Spinal cord (tissue), 9 donors: ENCODE measurements at regions not wholly inside any gene's neighbourhood (a gene's known extent, or its start where the extent isn't known, plus 50 kb on each side); places are given as distances from the start of the nearest gene placed in this dataset.
A peak's percentile ranks its signal among the peaks of the same experiment; 100 is the strongest.

ENCODE experiments used
- DNase-seq, 6 donors: peaks; one replicate each; pipeline versions ENCODE4 v3.0.0 to v3.0.0-alpha.2; 2013 to 2015; ENCODE audit warnings: low spot score in 6 of 6, low read depth in 4 of 6
- H3K27ac ChIP-seq: one replicate; pipeline ENCODE4 v1.5.1; 2013; ENCODE audit warnings: low read depth, low read length, control low read depth
- H3K27me3 ChIP-seq: one replicate; pipeline ENCODE4 v1.6.1; 2013; ENCODE audit warnings: low read length; ENCODE audit not compliant: control insufficient read depth, insufficient read depth
- H3K36me3 ChIP-seq: one replicate; pipeline ENCODE4 v1.6.1; 2013; ENCODE audit warnings: low read length; ENCODE audit not compliant: control insufficient read depth, insufficient read depth
- H3K4me1 ChIP-seq: one replicate; pipeline ENCODE4 v1.6.1; 2013; ENCODE audit warnings: low read length; ENCODE audit not compliant: control insufficient read depth, insufficient read depth
- H3K4me3 ChIP-seq: one replicate; pipeline ENCODE4 v1.5.1; 2013; ENCODE audit warnings: low read depth, low read length, control low read depth
- H3K9me3 ChIP-seq: one replicate; pipeline ENCODE4 v1.6.1; 2013; ENCODE audit warnings: low read length; ENCODE audit not compliant: control insufficient read depth, insufficient read depth
- WGBS: methylation state at CpG from one replicate; pipeline ENCODE4 v1.1.5; 2013; ENCODE audit warnings: missing lambda C conversion rate; ENCODE audit not compliant: insufficient coverage; 5-methylcytosine and 5-hydroxymethylcytosine counted together
- donor health status: healthy.

DNA sequence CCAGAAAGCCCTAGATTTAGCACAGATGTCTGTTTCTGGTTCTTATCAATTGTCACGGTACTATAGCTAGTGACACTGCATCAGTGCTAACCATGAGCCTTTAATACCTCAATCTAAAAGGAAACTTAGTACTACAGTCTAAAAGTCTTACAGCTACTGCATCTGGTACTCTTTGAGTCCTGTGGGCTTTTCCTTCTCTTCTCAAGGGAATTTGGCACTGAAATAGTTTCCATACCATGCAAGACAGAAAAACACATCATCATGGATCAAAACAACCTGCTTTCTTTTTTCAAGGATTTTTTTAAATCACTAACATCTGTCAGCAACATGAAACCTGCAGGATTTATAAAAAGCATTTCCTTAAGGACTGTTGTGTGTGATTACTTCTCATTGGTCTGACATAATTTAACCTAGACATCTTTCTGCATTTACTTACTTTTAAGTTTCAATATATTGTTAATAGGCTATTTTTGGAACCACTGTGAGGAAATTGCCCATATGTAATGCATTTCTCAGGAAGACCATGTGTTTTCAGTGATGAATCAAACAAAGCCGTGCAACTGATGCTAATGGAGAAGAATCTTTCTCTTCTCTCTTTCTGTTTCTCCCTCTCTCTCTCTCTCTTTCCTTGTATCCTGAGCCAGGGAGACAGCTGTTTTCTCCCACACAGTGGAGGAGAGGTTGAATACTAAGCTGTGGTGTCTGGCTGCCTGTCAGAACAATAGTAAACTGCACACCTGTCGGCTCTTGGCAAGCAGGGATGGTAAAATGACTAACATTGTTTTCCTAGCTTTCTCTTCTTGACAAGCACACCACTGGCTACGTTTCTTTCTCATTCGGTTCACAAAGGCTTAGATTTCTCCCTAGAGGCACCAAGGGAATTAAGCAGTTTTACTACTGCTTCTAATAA, 273.4 kb downstream of the CSNK1G3 start:
- Histone ChIP-seq H3K4me1 (peaks cover 6% of the 10 kb centered on the region), H3K4me3 (no peak overlapping the region), H3K27ac (peak overlapping the region; percentile 78), H3K9me3 (peaks cover 11% of the 10 kb centered on the region), H3K27me3 (no peaks in the 10 kb centered on the region), H3K36me3 (no peaks in the 10 kb centered on the region)
- DNase-seq = peak in 3 of 6 donors; percentile 70 to 89 (median 74)
- 67% methylated on average over 1 of the region's 5 CpGs for WGBS

DNA sequence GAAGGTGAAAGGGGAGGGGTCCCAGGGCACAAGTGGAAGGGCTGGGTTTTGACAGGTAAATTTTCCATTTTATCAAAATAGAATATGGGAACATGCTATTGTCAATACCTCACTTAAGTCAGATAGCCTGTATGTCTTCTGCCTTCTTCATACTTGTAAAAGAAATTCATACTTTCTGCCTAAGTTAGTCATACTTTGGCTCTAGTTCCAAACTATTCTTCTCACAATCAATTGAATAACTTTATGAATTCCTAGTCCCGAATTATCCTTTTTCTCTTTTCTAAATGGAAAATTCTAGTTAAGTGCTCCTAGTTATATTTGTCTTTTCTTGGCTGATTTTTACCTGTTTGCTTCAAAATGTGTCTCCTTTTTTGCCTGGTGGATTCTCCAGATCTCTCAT, 271.4 kb downstream of the CSNK1G3 start:
- Histone ChIP-seq H3K27me3 (no peaks in the 10 kb centered on the region), H3K9me3 (peaks cover under 1% of the 10 kb centered on the region), H3K27ac (no peak overlapping the region), H3K4me3 (no peak overlapping the region), H3K36me3 (no peaks in the 10 kb centered on the region), H3K4me1 (peaks cover 6% of the 10 kb centered on the region)
- no CpG with 5 or more reads among the region's 1 CpG for WGBS
- DNase-seq = no peak

DNA sequence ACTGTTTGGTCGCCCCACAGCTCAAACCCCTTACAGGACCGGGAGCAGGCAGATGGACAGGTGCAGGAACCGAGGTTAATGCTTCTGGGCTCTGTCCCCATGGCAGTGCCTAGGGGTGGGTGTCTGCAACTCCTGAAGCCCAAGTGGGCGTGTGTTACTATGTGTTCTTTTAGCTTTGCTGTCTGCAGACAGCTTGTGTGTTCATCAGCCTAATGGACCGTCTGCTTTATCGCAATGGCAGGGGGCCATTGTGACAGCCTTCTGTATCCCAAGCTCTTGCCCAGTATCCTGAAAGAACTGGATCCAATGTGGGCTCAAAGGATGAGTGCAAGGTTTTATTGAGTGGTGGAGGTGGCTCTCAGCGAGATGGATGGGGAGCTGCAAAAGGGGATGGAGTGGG, 266.7 kb downstream of the CSNK1G3 start:
- no peaks in the 10 kb centered on the region for H3K4me1 ChIP-seq
- DNase-seq = no peak
- WGBS = 91% methylated on average over 6 of the region's 7 CpGs
- H3K27ac ChIP-seq = no peak overlapping the region
- H3K27me3 ChIP-seq = no peaks in the 10 kb centered on the region
- H3K4me3 ChIP-seq = no peak overlapping the region
- no peaks in the 10 kb centered on the region for H3K36me3 ChIP-seq
- H3K9me3 ChIP-seq = no peaks in the 10 kb centered on the region

DNA sequence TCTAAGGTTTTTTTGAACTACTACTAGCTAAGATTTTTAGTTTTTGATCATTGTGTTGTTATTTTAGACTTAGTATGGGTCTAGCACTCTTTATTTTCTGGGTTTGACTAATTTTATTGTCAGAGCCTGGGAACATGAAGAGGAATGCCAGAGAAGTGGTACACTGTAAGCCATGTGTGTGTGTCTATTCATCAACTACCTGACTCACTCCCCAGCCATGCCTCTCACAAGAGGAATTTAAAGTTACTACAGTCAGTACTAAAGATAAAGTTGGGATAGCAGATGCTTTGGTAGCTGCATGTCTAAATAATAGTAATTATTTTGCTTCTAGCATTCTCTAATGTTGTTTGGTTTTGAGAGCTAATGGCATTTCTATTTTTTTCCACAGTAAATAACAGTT, 264.8 kb downstream of the CSNK1G3 start:
- no peak overlapping the region for H3K27ac ChIP-seq
- peaks cover 3% of the 10 kb centered on the region for H3K9me3 ChIP-seq
- DNase-seq = no peak
- no peaks in the 10 kb centered on the region for H3K4me1 ChIP-seq
- no peaks in the 10 kb centered on the region for H3K36me3 ChIP-seq
- H3K27me3 ChIP-seq = no peaks in the 10 kb centered on the region
- no peak overlapping the region for H3K4me3 ChIP-seq

DNA sequence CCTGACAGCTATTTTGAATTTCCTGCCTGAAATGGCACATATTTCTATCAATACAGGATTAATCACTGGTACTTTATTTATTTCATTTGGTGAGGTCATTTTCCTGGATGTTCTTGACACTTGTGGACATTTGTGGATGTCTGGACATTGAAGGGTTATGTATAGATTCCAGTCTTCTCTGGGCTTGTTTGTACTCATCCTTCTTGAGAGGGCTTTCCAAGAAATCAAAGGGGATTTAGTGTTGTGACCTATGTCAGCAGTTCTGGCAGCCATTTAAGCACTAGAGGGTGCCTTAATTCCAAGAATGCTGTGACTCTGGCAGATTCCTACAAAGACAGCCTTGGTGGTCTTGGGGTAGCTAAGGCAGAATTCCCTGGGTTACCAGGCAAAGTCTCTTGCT, 259.7 kb downstream of the CSNK1G3 start:
- Histone ChIP-seq H3K4me3 (no peak overlapping the region), H3K27ac (no peak overlapping the region), H3K9me3 (peaks cover 19% of the 10 kb centered on the region), H3K36me3 (no peaks in the 10 kb centered on the region), H3K27me3 (no peaks in the 10 kb centered on the region), H3K4me1 (no peaks in the 10 kb centered on the region)
- DNase-seq = no peak

DNA sequence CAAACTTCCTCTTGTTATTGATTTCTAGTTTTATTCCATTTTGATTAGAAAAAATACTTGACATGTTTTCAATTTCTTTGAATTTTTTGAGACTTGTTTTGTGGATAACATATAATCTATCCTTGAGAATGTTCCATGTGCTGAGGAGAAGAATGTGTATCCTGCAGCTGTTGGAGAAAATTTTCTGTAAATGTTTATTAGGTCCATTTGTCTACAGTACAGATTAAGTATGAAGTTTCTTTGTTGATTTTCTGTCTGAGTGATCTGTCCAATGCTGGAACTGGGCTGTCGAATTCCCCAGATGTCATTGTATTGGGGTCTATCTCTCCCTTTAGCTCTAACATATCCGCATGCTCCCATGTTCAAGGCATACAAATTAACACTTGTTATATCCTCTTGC, 251.2 kb downstream of the CSNK1G3 start:
- Histone ChIP-seq H3K9me3 (peaks cover 4% of the 10 kb centered on the region), H3K36me3 (no peaks in the 10 kb centered on the region), H3K27me3 (no peaks in the 10 kb centered on the region), H3K27ac (no peak overlapping the region), H3K4me3 (no peak overlapping the region), H3K4me1 (no peaks in the 10 kb centered on the region)
- WGBS = no CpG with 5 or more reads among the region's 2 CpGs
- DNase-seq = no peak

DNA sequence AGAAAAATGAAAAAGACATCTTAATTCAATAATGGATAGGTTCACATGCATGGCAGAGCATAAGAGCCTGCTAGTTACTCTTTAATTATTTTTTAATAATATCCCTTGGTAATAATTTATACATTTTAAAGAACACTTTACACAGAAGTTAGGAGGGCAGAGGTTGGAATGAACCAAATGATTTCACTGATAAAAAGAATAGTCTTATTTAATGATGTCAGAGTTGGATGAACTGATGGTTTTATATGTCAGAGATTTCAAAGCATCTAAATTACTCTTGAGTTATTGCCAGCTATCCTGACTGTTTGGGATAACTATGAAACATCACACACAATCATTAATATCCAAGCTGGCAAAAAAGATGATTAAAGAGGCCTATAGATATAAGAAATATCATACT, 244.8 kb downstream of the CSNK1G3 start:
- Histone ChIP-seq H3K4me1 (no peaks in the 10 kb centered on the region), H3K4me3 (no peak overlapping the region), H3K9me3 (peaks cover 4% of the 10 kb centered on the region), H3K27me3 (no peaks in the 10 kb centered on the region), H3K36me3 (no peaks in the 10 kb centered on the region), H3K27ac (peak overlapping the region; percentile 84)
- no peak for DNase-seq

DNA sequence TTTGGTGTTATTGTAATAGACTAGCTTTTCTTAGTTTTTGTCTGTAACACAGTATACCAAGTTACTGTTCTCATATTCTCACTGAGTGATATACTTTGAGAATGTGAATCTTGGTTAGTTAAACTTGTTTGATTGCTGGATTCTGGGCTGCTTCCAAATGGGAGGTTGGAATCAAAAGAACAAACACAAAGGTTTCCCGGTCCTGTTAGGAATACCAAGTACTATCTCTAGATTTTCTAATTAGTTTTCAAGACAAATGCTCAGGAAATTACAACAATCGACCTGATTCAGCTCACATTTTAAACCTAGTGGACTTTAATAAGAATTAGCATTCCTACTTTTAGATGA, 244.3 kb downstream of the CSNK1G3 start:
- Histone ChIP-seq H3K27me3 (no peaks in the 10 kb centered on the region), H3K4me1 (no peaks in the 10 kb centered on the region), H3K9me3 (peaks cover 4% of the 10 kb centered on the region), H3K36me3 (no peaks in the 10 kb centered on the region), H3K4me3 (no peak overlapping the region), H3K27ac (peak overlapping the region; percentile 84)
- WGBS = no CpG with 5 or more reads among the region's 2 CpGs
- peak; percentile 46 to 88 (median 58) for DNase-seq

DNA sequence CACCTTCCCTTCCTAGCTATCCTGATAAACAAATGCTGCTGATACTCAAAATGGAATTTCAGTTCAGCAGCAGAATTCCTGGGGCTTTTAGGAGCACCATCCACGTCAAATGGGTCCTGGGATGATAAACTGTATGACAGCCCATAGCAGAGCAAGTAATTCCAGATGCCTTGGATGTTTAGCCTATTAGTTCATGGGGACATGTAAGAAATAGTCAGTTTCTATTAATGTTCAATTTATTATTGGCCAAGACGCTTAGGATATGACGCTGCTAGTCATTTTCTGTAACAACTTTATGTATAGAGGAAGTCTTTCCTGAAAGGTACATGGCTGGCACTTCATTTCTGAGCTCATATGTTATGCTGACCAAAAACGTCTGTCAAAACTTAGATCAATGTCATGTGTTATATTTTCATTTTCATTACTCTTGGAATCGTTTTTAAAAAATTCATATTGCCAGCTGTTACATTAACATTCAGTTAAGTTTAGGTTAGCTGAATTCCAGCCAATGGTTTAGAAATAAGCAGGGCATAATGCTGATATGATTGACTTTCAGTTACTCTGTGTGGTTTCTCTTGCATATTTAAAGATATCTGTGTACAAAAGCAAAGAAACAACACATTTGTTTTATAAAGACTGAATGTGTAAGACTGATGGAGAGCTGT, 243.8 kb downstream of the CSNK1G3 start:
- peaks cover 4% of the 10 kb centered on the region for H3K9me3 ChIP-seq
- no peaks in the 10 kb centered on the region for H3K27me3 ChIP-seq
- H3K27ac ChIP-seq = peak overlapping the region; percentile 84
- WGBS = 30% methylated on average over 3 of the region's 5 CpGs
- H3K36me3 ChIP-seq = no peaks in the 10 kb centered on the region
- peak in 3 of 6 donors; percentile 24 to 72 (median 43) for DNase-seq
- no peak overlapping the region for H3K4me3 ChIP-seq
- no peaks in the 10 kb centered on the region for H3K4me1 ChIP-seq

DNA sequence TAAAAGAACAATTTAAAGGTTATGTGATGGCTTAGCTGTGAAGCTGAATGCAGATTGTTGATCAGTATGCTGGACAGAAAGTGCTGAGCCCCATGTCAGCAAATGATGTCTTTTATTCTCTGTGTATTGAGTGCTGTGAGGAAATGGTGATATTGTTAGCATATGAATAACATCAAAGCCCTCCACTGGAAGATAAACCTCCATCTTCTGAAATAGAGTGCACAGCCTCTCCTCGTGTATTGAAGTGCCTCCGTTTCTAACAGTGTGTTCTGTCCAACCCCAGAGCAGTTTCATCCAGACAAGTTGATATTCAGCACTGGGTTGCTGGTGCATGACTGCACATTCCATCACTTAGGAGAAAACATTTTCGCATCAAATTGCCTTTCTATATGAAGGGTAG, 242.9 kb downstream of the CSNK1G3 start:
- peak overlapping the region; percentile 84 for H3K27ac ChIP-seq
- WGBS = 6% methylated on average over 2 of the region's 3 CpGs
- no peaks in the 10 kb centered on the region for H3K4me1 ChIP-seq
- H3K27me3 ChIP-seq = no peaks in the 10 kb centered on the region
- H3K4me3 ChIP-seq = no peak overlapping the region
- peak; percentile 36 to 89 (median 58) for DNase-seq
- no peaks in the 10 kb centered on the region for H3K36me3 ChIP-seq
- H3K9me3 ChIP-seq = peaks cover 4% of the 10 kb centered on the region
